GM19025 (cell line): ENCODE measurements at regions not wholly inside any gene's neighbourhood (a gene's known extent, or its start where the extent isn't known, plus 50 kb on each side); places are given as distances from the start of the nearest gene placed in this dataset.

ENCODE experiments used
- ATAC-seq: cut with Tn5 transposase; IDR thresholded peaks from one replicate; pipeline ENCODE4 v1.9.1; 2021; ENCODE audit warnings: mild to moderate bottlenecking, low read depth, moderate library complexity; ENCODE audit not compliant: unreplicated experiment

DNA sequence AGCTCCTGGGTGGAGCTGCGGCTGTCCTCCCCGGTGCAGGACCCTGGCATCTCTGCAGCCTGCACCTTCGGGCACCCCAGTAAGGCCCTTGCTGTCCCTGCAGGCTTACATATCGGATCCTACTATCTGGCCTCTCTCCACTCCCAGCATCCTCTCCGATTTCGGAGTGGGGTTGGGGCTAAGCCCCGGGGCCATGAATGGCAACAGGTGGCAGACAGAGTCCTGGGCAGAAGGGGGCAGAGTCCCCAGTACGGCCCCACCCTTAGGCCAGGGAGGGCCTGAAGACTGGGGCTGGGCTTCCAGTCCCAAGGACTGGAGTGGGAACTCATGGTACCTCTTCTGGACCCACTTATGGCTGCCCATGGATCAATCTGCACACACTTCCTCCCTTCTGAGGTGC lies 180.4 kb upstream of the MC4R start:
- ATAC-seq = no peak

DNA sequence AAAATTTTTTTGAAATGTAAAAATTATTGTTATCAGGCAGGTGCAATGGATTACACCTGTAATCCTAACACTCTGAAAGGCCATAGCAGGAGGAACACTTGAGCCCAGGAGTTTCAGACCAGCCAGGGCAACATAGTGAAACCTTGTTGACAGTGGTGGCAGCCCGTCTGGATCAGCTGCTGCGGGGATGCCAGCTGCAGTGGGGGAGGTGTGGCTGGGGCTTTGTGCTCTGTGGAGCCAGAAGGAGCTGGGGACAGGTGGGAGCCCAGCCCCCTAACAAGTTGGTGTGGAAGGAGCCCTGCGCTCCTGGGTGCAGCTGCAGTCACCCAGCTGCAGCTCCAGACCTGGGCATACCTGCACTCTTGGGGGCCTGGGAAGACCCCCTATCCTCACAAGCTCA lies 182.4 kb upstream of the MC4R start:
- no peak for ATAC-seq

DNA sequence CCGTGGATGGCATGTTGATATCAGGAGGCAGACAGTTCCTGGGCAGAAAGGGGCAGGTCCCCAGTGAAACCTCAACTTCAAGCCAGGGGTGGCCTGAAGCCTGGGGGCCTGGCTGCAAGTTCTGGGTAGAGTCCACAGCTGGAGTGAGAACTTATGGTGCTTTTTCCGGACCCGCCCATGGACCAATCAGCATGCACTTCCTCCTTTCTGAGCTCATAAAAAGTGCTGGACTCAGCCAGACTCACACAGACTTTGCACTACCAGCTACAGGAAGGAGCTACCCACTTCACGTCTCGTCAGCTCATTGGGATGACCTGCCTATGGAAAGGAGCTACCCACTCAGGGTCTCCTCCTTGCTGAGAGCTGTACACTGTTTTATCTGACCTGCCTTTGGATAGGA lies 183.1 kb upstream of the MC4R start:
- ATAC-seq = peak; percentile 57

DNA sequence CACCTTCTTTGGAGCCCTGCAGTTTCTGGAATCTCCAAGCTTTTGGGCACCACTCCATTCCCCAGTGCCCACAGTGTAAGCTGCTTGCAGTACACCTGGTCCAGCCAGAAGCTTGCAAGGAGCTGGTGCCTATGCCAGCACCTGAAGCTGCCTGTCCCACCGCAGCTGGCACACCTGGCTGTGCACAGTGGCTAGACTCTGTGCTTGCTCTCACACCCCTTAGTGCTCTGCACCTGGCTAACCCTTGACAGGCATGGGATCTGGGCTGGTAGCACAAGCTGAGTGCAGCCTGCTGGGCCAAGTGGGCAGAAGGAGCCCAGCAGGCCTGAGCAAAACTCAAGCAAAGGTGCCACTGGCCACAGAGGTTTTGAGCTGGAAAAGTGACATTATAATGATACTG lies 183.8 kb upstream of the MC4R start:
- no peak for ATAC-seq

DNA sequence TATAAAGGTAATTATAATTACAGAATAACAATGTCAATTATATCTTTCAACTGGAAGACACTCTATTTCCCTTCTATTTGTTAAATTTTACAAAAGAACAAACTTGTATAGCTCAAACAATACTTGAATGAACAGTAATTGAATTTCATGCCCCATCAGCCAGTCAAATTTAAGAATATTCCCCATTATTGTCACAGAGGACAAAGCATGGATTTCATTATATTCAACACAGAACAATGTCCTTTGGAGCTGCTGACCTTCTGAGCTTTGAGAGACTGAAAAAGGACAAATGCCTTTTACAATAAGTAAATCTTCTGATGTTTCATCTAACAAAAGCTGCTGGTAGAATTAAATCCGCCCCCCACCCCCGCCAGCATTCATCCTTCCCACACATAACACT lies 187.5 kb upstream of the MC4R start:
- no peak for ATAC-seq

DNA sequence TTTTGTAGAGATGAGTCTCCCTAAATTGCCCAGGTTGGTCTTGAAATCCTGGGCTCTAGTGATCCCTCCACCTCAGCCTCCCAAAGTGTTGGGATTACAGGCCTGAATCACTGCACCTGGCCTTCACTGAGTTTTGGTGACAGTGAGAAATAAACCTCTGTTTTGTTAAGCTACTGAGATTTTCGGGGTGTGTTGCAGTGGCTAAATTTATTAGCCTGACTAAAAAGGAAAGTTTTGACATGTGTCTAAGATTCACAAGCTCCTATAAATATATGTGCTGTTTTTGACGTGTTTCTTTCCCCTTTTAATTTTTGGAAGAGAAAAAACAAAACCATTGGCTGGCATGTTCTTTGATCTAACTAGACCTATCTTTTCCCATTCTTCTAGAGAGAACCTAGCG lies 190.5 kb upstream of the MC4R start:
- ATAC-seq = no peak

DNA sequence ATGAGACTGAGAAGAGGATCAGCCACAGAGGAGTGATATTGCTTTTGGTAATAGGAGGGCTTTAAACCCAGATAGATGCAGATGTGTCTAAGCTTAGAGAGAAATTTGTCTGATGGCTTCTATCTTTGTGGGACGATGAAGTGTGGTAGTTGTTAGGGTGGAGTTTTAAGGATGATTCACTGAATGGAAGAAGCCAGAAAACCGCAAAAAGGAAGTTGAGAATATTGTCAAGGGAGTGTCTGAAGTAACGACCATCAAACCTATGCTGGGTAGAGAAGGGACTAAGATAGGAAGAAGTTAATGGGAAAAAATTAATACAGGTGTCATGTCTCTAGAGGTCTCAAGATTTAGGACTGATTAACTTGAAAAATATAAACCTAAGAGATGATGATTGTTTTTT lies 195.6 kb upstream of the MC4R start:
- no peak for ATAC-seq

DNA sequence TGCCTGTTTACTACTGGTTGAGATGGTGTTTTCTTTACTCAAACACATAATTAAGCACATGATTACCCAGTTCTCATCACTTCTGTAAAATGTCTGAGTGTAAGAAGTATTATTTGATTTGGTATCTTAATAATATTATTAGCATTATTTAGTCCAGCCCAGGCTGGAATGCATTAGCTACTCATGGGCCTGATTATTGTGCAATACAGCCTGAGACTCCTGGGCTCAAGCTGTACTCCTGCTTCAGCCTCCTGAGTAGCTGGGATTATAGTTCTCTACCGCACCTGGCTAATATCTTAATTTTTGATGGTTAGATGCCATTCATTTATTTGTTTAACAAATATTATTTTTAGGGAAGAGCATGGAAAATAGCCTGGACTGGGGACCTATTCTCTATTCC lies 197.6 kb upstream of the MC4R start:
- ATAC-seq = no peak

DNA sequence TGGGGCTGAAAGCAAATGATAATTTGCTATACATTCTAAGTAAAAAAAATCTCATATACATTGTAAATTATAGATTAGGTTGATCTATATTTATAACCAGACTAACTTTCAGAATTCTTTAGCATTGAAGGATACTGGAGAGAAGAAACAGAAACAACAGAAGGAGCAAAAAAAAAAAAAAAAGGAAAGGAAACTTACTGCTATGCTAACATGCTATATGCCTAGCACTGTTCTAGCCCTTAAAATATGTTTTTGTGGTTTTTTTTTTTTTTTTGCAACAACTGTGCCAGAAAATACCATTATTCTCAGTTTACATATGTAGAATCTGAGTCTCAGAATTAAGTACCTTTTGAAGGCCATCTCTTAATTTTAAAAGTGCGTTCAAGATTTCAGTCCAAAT lies 204.9 kb upstream of the MC4R start:
- no peak for ATAC-seq

DNA sequence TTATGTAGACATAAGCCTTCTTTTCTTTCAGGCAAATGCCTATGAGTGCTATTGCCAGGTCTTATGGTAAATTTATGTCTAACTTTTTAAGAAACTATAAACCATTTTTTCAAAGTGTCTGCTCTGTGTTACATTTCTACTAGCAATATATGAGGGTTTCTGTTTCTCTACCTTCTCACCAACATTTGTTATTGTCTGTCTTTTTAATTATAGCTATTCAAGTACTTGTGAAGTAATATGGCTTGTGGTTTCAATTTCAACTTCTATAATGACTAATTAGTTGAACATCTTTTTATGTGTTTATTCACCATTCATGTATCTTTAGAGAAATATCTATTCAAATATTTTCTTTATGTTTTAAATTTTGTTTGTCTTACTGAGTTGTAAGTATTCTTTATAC lies 213.1 kb upstream of the MC4R start:
- ATAC-seq = no peak

DNA sequence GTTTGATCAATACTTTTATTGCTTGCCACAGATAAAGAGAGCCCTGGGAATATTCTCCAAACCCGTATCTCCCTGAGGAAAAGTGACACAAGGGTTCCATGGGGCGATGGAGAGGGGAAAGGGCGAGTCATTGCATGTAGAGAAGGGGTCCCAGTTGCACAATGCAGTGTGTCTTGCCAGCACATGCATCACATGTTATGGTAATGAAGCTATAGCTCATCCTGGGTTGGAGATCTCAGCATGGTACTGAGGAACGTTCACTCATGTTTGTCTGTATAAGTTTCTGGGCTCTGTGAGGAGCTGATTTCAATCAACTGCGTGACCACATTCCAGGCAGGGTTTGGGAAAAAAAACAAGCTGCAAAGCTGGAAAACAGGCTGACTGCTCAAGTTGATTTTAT lies 220.7 kb upstream of the MC4R start:
- no peak for ATAC-seq

DNA sequence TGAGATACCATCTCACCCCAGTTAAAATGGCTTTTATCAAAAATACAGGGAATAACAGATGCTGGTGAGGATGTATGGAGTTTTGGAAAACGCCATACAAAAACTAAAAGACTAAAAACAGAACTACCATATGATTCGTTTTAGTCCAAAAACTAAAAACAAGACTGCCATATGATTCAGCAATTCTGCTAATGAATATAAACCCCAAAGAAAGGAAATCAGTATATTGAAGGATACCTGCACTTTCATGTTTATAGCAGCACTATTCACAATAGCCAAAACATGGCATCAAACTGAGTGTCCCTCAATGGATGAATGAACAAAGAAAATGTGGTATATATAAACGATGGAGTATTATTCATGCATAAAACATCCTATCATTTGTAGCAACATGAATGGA lies 224.4 kb upstream of the MC4R start:
- no peak for ATAC-seq

DNA sequence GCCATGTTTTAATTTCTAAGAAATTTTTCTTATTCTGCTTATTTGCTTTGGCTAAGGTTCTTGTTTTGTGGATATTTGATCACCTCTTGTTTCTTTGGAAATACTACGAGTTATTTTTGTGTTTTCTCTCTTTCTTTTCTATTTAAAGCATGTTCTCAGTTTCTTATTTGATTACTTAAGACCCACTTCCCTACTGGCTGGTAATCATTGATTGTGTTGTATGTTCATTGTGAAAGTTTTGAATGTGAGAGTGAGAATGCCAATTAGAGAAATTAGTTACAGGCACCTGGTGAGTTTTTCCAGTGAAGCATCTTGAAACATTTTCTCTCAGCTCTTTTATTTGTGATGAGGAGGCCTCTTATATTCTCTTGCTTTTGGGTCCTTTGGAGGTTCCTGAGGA lies 226.7 kb upstream of the MC4R start:
- peak; percentile 94 for ATAC-seq

DNA sequence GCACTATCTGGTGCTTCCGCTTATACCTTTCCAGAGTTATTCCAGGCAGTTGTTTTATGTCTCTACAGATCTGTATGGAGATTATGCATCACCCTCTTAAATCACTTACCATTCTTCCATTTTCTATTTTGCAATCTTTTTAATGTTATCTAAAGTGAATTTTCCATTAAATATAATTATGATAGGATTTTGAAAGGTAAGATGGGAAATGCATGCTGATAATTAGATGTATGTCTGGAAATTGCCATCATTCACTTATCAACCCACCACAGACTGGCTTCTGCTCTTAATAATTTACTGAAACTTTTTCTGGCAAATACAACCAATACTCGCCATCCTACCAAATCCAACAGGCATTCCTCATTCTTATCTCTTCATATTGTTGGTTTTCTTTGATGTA lies 227.4 kb upstream of the MC4R start:
- ATAC-seq = no peak

DNA sequence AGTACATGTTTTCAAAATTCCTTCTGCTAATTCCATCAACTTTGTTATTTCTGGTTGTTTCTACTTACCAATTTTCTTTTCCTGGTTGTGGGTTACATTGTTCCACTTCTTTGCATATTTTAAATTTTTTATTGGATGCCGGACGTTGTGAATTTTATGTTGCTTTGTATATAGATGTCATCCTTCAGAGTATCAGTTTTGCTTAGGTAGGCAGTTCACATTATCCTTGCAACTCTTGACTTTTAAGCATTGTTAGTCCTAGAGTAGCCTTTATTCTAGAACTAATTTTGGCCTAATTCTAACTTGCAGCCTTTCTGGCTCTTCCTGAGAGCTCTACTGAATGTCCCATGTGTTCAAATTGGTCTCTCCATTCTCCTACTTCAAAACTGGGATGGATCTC lies 228.7 kb upstream of the MC4R start:
- ATAC-seq = no peak

DNA sequence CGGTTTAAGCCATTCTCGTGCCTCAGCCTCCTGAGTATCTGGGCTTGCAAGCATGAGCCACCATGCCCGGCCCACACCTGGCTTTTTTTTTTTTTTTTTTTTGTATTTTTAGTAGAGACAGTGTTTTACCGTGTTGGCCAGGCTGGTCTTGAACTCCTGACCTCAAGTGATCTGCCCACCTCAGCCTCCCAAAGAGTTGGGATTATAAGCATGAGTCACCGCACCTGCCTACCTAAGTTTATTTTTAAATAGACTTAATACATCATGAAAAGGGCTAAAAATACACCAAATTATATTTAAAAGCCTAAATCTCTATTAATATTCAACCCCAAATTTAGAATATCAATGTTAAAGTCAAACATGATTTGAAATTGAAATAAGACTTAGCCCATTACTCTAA lies 250.8 kb upstream of the MC4R start:
- ATAC-seq = no peak

DNA sequence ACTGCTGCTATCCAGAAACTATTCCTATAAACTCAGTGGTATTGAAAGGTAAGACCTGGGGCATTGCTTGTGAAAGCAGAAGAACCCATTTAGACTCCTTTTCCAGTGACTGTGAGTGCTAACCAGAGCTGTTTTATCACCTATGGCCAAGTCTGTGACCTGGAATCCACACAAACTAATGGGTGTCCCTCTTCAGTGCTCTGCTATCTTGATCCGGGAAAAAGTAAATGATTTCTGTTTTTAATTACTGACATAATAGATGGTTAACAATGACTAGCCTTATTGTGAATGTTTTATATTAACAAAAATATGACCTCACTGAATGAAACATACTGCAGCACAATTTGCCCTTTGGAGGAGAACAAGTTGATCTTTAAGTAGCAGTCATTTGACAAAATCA lies 251.6 kb upstream of the MC4R start:
- ATAC-seq = no peak

DNA sequence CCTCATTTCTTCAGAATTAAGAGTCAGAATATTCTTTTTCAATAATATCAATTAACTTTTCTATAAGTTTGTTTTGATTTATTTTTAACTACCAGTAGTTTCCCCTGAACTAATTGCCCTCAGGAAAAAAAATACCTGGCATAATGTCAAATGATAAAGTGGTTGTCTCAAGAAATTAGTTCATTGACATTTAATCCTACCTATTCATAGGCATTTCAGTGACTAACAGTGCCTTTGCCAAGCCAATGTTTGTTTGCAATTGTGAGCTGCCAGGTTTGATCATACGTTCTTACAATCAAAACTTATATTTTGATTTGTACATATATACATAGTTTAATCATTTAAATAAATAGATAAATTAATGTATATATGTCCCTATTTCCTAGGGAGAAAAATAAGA lies 267.3 kb upstream of the MC4R start:
- no peak for ATAC-seq

DNA sequence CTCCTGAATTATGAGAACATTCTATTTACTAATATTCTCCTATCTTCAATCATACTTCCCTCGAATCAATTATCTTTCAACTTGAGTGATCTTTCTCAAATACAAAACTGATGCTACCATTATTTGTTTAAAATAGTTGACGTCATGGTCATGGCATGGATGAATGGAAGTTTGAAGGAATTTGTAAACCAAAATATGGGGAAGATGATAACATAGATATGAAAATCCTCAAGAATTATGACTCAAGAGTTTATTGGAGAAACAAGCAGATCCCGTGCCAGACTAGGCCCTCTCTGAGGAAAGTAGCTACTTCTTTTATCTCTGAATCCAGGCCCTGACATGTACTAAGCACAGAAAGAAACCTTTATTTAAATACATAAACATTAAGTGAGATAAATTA lies 270.4 kb upstream of the MC4R start:
- ATAC-seq = no peak

DNA sequence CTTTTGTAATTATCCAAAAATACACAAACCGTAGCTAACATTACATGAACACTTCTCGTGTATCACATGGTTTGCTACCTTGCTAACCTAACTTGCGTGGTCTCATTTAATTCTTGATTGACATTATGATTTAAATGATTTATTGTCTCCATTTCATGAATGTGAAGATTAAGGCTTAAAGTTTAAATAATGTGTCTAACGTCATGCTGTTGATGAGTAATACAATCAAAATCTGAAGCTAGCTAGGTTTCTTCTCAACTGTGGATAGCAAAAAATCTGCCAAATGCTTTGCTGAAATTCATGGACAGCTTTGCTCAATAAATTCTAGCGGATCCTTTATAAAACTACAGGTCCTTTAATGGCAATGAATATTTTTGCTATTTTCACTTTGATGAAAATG lies 274.1 kb upstream of the MC4R start:
- ATAC-seq = no peak

DNA sequence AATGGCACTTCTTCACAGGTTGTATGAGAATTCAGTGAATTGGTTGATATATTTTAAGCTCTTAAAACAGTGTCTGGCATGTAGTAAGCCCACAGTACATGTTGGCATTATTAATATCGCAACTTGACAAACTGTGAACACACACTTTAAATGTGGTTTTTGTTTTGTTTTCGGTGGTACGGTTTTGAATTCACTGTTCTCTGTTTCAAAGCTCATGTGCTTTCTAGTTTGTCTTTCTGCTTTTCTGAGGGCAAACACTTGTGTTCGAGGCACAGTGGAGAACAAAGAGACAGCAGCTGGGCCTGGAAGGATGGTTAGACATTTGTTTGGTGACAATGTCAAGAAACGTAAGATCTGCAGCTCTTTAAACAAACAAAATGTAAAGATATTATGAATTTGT lies 276.5 kb upstream of the MC4R start:
- peak; percentile 97 for ATAC-seq

DNA sequence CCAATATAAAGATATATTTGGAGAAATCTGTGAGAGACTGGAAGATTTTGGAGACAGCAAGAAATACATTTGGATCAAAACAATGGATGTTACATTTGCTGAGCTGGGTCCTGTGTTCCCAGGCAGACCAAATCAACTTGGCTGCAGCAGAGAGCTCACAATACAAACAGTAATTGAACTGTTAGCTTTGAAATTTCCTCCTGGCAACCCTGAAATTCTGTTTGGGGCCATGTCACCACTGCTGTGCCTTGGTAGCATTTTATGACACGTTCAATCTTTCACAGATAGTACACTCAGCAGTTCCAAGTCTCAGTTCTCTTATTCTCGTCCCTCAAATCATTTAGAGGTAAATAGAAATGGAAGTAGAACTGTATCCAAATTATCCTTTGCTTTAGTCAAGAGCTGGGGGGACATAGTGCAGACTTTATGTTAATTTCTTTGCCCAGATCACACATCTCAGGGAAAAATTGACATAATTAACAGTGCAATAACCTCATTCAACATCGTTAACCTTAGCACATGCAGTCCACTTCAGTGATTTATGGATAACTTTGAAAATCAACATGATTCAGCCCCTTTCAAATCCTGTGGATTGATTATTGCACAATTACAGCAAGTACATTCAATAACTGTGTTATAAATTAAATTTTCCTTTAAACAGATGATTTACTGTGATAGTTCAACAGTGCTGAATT lies 277.4 kb upstream of the MC4R start:
- no peak for ATAC-seq

DNA sequence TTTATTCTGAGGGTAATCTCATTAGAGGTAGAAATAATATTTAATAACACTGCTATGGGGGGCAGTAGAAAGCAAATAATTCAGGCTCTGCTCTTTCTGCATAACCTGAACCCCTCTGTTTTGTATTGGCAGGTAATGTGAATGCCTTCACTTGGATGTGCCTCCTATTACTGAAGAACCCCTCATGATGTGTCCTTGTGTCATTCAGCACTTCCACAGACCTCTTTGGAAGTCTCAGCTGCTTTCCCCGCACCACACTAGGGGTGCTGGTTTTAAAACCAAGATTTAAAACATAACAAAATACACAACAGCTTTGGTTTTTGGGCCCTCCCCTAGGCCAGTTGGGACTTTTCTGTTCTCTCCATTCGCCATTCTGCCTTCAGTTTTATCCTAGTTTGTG lies 281.7 kb upstream of the MC4R start:
- ATAC-seq = no peak
